Epithelial cell of proximal tubule (primary cell): ENCODE measurements at regions not wholly inside any gene's neighbourhood (a gene's known extent, or its start where the extent isn't known, plus 50 kb on each side); places are given as distances from the start of the nearest gene placed in this dataset.

Experiments
- DNase-seq: peaks from one replicate; pipeline ENCODE4 v3.0.0-alpha.2; 2011; ENCODE audit warnings: low read depth
- H3K4me3 ChIP-seq: 2 replicates; pipeline ENCODE4 v1.5.1; 2011; ENCODE audit warnings: low read depth, mild to moderate bottlenecking, low read length
- TF ChIP-seq, protein P1 (sequence below): conservative IDR thresholded peaks from 2 replicates; pipeline ENCODE4 v1.5.1; 2012; ENCODE audit warnings: low read depth, mild to moderate bottlenecking, low read length

DNA sequence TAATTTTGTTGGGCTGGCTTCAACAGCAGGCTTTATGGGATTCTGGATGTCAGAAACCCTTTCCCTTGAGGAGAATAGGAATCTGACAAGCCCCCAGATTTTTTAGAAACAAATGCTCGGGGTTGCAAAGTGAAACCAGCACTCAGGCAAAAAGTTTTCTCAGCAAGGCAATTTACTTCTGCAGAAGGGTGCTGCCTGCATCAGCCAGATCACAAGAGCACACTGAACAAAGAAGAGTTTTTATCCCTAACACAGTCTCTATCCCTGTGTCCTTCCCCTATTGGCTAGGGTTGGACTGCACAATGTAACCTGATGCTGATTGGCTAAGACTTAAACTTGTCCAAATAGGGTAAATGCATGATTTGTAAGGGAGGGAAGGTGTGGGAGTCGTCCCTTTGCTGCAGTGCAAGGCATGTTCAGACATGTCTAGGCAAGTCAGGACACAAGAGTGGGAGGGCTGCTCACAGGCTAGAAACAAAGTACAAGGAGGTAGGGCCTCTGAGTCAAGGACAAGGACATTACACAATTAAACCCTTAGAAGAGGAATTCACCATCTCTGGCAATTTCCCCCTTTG, 175.8 kb downstream of the CCNG2 start:
- H3K4me3 ChIP-seq = no peak overlapping the region
- no peak for DNase-seq
- TF ChIP-seq, protein P1, sequence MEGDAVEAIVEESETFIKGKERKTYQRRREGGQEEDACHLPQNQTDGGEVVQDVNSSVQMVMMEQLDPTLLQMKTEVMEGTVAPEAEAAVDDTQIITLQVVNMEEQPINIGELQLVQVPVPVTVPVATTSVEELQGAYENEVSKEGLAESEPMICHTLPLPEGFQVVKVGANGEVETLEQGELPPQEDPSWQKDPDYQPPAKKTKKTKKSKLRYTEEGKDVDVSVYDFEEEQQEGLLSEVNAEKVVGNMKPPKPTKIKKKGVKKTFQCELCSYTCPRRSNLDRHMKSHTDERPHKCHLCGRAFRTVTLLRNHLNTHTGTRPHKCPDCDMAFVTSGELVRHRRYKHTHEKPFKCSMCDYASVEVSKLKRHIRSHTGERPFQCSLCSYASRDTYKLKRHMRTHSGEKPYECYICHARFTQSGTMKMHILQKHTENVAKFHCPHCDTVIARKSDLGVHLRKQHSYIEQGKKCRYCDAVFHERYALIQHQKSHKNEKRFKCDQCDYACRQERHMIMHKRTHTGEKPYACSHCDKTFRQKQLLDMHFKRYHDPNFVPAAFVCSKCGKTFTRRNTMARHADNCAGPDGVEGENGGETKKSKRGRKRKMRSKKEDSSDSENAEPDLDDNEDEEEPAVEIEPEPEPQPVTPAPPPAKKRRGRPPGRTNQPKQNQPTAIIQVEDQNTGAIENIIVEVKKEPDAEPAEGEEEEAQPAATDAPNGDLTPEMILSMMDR = no peak

DNA sequence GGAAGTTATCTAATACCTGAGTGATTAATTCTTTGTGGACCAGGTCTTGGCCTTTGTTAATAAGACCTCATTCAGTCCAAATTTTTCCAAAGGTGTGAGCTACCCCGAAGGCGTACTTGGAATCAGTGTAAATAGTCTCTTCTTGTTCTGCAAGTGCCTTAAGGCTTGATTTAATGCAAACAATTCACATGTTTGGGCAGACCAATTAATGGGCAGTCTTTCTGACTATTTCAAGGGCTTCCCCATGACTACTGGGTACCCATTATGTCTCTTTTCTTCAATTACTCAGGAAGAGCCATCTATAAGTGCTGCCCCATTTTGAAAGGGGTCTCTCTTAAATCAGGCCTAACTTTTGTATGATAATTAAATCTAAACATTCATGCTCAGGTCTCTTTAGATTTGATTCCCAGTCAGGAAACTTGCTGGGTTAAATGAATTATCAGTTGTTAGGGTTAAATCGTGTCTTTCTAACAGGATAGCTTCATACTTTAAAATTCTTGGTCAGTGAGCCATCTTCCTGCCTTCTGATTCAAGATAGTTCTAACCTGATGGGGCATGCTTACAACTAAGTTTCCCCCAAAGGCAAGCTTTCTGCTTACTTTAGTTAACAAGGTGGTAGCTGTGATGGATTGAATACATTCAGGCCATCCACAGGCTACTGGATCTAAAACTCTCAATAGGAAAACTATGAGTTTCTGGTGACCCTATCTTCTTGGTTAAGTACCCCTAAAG, 179.6 kb downstream of the CCNG2 start:
- DNase-seq = no peak
- H3K4me3 ChIP-seq = no peak overlapping the region
- TF ChIP-seq, protein P1 = no peak

DNA sequence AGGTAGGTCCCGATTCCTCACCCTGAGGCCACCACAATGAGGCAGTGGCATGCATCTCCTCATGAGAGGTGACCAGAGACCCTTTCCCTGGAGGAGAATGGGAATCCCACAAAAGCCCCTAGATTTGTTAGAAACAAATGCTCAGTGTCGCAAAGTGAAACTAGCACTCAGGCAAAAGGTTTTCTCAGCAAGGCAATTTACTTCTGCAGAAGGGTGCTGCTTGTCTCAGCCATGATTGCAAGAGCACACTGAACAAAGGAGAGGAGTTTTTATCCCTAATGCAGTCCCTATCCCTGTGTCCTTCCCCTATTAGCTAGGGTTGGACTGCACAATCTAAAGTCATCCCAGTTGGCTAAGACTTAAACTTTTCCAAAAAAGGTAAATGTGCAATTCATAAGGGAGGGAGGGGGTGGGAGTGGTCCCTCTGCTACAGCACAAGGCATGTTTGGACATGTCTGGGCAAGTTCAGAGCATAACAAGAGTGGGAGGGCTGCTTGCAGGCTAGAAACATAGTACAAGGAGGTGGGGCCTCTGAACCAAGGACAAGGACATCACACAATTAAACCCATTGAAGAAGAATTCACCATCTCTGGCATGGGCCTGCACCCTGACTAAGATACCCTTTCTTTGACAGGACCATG, 185.3 kb downstream of the CCNG2 start:
- TF ChIP-seq, protein P1 = no peak
- no peak for DNase-seq
- no peak overlapping the region for H3K4me3 ChIP-seq

DNA sequence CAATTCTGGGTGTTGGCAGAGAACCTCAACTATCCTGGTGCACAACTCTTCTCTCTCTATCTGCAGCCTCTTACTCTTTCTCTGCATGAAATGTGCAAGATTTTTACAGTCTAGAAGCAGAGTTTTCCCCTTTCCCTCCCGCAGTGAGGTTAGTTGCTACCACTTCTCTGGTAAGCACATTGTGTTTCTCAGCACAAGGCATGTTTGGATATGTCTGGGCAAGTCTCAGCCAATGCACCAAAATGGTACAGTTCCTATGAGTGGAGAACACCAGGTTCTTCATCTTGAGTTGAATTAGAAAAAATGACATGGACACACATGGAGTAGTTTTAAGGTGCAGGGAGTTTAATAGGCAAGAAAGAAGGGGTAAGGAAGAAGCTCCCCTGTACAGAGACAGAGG, 187.0 kb downstream of the CCNG2 start:
- TF ChIP-seq, protein P1 = no peak
- no peak for DNase-seq
- no peak overlapping the region for H3K4me3 ChIP-seq

DNA sequence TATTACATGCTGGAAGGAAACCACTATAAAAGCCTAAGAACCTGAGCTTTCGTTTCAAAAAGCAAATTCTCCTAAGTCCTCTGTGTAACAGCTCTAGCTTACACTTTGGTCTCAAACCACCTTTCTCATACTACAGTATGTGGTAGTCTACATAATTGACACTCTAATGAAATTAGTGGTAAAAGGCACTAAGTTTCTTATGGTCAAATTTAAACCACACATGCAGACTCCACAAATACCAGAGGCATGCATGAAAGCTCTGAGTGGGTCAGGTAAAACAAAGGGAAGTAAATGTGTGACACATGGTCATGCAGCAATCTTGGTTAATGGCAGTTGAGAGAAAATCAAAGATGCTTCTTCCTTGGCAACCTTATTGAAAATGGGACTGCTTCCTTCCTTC, 187.8 kb downstream of the CCNG2 start:
- TF ChIP-seq, protein P1 = no peak
- no peak overlapping the region for H3K4me3 ChIP-seq
- no peak for DNase-seq

DNA sequence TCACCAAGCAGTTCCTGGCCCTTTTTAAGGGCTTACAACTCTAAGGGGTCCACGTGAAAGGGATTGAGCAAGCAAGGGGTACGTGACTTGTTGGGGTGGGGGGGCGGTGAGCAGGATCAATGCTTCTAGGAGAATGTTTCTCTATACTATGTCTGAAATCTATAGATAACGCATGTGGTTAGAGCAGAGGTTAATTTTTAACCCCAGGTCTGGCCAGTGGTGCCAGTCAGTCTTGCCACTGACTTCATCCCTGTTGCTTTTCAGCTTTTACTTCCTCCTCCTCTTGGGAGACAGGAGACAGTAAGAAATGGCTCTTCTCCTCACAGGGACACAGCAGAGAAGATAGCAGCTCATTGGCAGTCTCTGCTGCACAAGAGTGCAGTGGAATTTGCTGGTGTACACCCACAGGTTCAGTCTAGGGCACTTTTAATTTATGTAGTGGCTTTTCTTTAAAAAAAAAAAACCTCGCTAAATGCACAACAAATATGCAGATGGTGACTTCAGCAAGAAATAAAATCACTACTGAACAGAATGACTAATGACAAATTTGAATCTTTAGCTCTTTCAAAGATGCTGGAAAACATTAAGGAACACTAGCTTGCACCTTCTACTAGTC, 190.5 kb downstream of the CCNG2 start:
- H3K4me3 ChIP-seq = no peak overlapping the region
- no peak for DNase-seq
- TF ChIP-seq, protein P1 = no peak
